HEK293 (cell line): ENCODE measurements at regions not wholly inside any gene's neighbourhood (a gene's known extent, or its start where the extent isn't known, plus 50 kb on each side); places are given as distances from the start of the nearest gene placed in this dataset.

ENCODE experiments used
- CTCF ChIA-PET: fragments of 350-600 bp; formaldehyde crosslinking; extraction: SDS; loops from one replicate; lab custom pipeline; 2021; ENCODE audit warnings: antibody characterized with exemption; lab: Yijun Ruan, JAX
- POLR2A ChIA-PET: fragments of 300-600 bp; formaldehyde crosslinking; extraction: SDS; loops from one replicate; lab custom pipeline; 2020; ENCODE audit warnings: antibody characterized with exemption, inconsistent platforms; lab: Yijun Ruan, JAX
- H3K27ac ChIP-seq: fragments of 200-500 bp; sonication (Bioruptor generic); 2 replicates; pipeline ENCODE4 v1.5.1; 2014; ENCODE audit warnings: low read depth, low read length, control low read depth, inconsistent platforms; ENCODE audit errors: extremely low read depth
- H3K36me3 ChIP-seq, 2 experiments: fragments of 200-500 bp in 1 of 2; sonication (Bioruptor generic) in 1 of 2; 1 replicate in 1 of 2; 2 replicates in 1 of 2; pipeline ENCODE4 v1.5.1; 2014 to 2017; ENCODE audit warnings: inconsistent platforms in 2 of 2, low read length in 2 of 2; ENCODE audit not compliant: control insufficient read depth in 2 of 2, insufficient read depth in 1 of 2
- H3K4me1 ChIP-seq: fragments of 200-500 bp; sonication (Bioruptor generic); 2 replicates; pipeline ENCODE4 v1.5.1; 2014; ENCODE audit warnings: mild to moderate bottlenecking, low read length, inconsistent platforms; ENCODE audit not compliant: control insufficient read depth, insufficient read depth
- H3K4me3 ChIP-seq: 2 replicates; pipeline ENCODE4 v1.5.1; 2011; ENCODE audit warnings: low read depth, mild to moderate bottlenecking, control low read depth, low read length, moderate library complexity
- H3K9me3 ChIP-seq: fragments of 200-500 bp; sonication (Bioruptor generic); 2 replicates; pipeline ENCODE4 v1.5.1; 2014; ENCODE audit warnings: low read depth, low read length, inconsistent platforms; ENCODE audit not compliant: control insufficient read depth, insufficient read depth
- CTCF ChIP-seq: fragments of 450-650 bp; formaldehyde crosslinking; IDR thresholded peaks from 2 replicates; pipeline ENCODE4 v1.5.1; 2016; ENCODE audit warnings: missing biosample characterization, missing genetic modification characterization
- KLF17 ChIP-seq: fragments of 450-650 bp; formaldehyde crosslinking; IDR thresholded peaks from 2 replicates; pipeline ENCODE4 v1.5.1; 2016; ENCODE audit warnings: missing biosample characterization, missing genetic modification characterization
- PRDM10 ChIP-seq: fragments of 450-650 bp; formaldehyde crosslinking; IDR thresholded peaks from 2 replicates; pipeline ENCODE4 v1.5.1; 2016; ENCODE audit warnings: missing biosample characterization, missing genetic modification characterization
- PRDM2 ChIP-seq: fragments of 450-650 bp; formaldehyde crosslinking; IDR thresholded peaks from 2 replicates; pipeline ENCODE4 v1.5.1; 2016; ENCODE audit warnings: missing biosample characterization, missing genetic modification characterization, borderline replicate concordance
- ZFP3 ChIP-seq: fragments of 450-650 bp; formaldehyde crosslinking; IDR thresholded peaks from 2 replicates; pipeline ENCODE4 v1.5.1; 2016; ENCODE audit warnings: low read depth, missing biosample characterization, missing genetic modification characterization
- ZNF16 ChIP-seq: fragments of 450-650 bp; formaldehyde crosslinking; IDR thresholded peaks from 2 replicates; pipeline ENCODE4 v1.5.1; 2016; ENCODE audit warnings: low read depth, missing biosample characterization, missing genetic modification characterization
- ZNF394 ChIP-seq: fragments of 450-650 bp; formaldehyde crosslinking; IDR thresholded peaks from 2 replicates; pipeline ENCODE4 v1.5.1; 2016; ENCODE audit warnings: missing biosample characterization, missing genetic modification characterization, mild to moderate bottlenecking, moderate library complexity, borderline replicate concordance
- ZNF398 ChIP-seq: fragments of 450-650 bp; formaldehyde crosslinking; IDR thresholded peaks from 2 replicates; pipeline ENCODE4 v1.5.1; 2017; ENCODE audit warnings: missing biosample characterization, missing genetic modification characterization
- ZNF610 ChIP-seq: fragments of 450-650 bp; formaldehyde crosslinking; IDR thresholded peaks from 2 replicates; pipeline ENCODE4 v1.5.1; 2016; ENCODE audit warnings: missing biosample characterization, missing genetic modification characterization, borderline replicate concordance
- ZNF654 ChIP-seq: fragments of 450-650 bp; formaldehyde crosslinking; IDR thresholded peaks from 2 replicates; pipeline ENCODE4 v1.5.1; 2016; ENCODE audit warnings: low read depth, missing biosample characterization, missing genetic modification characterization
- ZNF837 ChIP-seq: fragments of 450-650 bp; formaldehyde crosslinking; IDR thresholded peaks from 2 replicates; pipeline ENCODE4 v1.5.1; 2016; ENCODE audit warnings: missing biosample characterization, missing genetic modification characterization
- ZSCAN30 ChIP-seq: fragments of 450-650 bp; IDR thresholded peaks from 2 replicates; pipeline ENCODE4 v1.5.1; 2018; ENCODE audit warnings: missing biosample characterization, mild to moderate bottlenecking, missing genetic modification characterization, moderate library complexity

- ChIA-PET POLR2A (no interaction called here), CTCF (interaction anchor here (0.7 to 1.0 kb wide), 3 partner anchors 142 to 282 kb away, joined by 3 read pairs; no protein-coding TSS in a partner anchor)
- Histone ChIP-seq H3K27ac (no peak overlapping the region), H3K36me3 (no peaks in the 10 kb centered on the region), H3K4me3 (no peak overlapping the region), H3K4me1 (no peaks in the 10 kb centered on the region), H3K9me3 (no peaks in the 10 kb centered on the region)
- TF ChIP-seq ZNF394 (tag by site-specific recombination): no peak
- peak; percentile 59 for TF ChIP-seq ZNF654 (tag by site-specific recombination)
- no peak for TF ChIP-seq PRDM2 (tag by site-specific recombination)
- 0 out of 2 replicates have a peak, but pooled peaks have one; percentile 23 for TF ChIP-seq CTCF
- no peak for TF ChIP-seq ZNF837
- peak; percentile 71 for TF ChIP-seq ZNF398 (tag by site-specific recombination)
- 0 out of 2 replicates have a peak, but pooled peaks have one; percentile 30 for TF ChIP-seq KLF17 (tag by site-specific recombination)
- TF ChIP-seq ZSCAN30 (tag by site-specific recombination): no peak
- TF ChIP-seq ZNF610: no peak
- TF ChIP-seq ZFP3 (tag by site-specific recombination): 0 out of 2 replicates have a peak, but pooled peaks have one; percentile 24
- TF ChIP-seq ZNF16 (tag by site-specific recombination): no peak
- 0 out of 2 replicates have a peak, but pooled peaks have one; percentile 14 for TF ChIP-seq PRDM10 (tag by site-specific recombination)
Observed at GRCh38 chr4:141375855-141376254, 155.2 kb downstream of the ZNF330 start.
